GM12891 (cell line): ENCODE measurements at regions not wholly inside any gene's neighbourhood (a gene's known extent, or its start where the extent isn't known, plus 50 kb on each side); places are given as distances from the start of the nearest gene placed in this dataset.

Experiments
- POLR2A ChIP-seq: IDR thresholded peaks from 2 replicates; pipeline ENCODE4 v1.6.1; 2011; ENCODE audit warnings: low read depth, low read length, control low read depth
- POLR2AphosphoS5 ChIP-seq: IDR thresholded peaks from 2 replicates; pipeline ENCODE4 v1.6.1; 2011; ENCODE audit warnings: low read depth, low read length, control low read depth
- SPI1 ChIP-seq: IDR thresholded peaks from 2 replicates; pipeline ENCODE4 v1.6.1; 2011; ENCODE audit warnings: low read depth, low read length, control low read depth

DNA sequence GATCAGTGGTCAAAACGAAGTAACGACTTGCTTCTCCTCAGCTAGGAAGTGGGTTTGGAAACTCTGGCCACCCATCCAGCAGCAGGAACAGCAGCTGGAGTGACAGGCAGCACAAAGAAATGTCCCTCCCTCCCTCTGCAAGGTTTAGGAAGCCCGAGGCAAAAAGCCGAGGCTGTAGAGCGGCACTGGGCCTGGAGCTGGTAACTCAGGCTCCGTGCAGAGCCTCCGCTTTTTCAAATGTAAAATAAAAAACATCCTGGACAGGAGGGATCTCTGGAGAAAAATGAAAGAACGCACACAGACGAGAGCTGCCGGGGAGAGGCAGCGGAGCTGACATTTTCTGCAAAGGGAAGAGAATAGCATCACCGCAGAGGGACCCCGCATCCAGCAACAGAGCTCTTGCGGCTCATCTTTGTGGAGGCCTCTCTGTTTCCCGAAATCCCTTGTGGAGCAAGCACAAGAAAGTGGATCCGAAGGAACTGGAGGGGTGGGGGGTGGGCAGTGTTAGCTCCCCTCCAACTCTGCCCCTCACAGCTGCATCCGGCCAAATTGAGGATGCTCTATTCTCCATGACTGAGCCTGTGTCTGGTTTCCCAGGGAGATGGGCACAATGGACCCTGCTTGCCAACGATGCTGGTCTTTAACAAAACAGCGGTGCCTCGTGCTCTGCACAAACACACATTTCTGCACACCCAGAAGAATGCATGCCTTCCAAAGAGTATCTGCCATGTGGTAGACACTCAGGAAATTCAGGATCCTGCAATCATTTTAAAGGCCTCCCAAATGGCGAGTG lies 335.5 kb upstream of the ZFHX3 start:
- no peak for TF ChIP-seq POLR2A
- TF ChIP-seq POLR2AphosphoS5: no peak
- TF ChIP-seq SPI1: no peak
